ENCODE measurements at regions not wholly inside any gene's neighbourhood (a gene's known extent, or its start where the extent isn't known, plus 50 kb on each side); places are given as distances from the start of the nearest gene placed in this dataset.

DNA sequence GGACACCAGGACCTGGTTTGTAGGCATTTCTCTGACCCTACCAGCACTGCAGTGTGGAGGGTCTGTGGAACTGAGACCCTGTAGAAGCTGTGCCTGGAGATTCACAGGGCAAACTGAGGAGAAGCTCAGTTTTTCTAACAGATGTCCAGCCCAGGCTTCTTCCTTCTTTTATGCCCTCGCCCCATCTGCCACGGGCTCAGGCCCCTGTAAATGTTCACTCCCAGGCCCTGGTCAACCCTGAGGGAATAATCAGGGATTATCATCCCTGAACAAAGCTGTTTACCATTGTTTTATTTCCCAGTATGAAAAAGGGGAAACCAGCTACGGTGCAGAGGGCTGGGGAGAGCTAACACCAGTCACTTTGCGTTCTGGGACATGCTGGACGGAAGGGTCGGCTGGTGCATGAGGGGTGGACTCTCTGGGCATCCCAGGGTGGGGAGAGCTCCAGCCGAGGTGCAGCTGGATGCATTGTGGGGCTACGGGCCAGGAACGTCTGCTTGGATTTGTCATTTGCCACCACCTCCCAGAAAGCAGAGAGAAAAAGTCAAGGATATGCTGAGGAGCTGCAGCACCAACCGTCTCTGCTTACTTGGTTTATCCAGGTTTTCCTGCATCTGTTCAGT lies 183.8 kb downstream of the TFCP2L1 start:
- no peak for DNase-seq (ENCODE audit: low read depth)

- no peak for DNase-seq (ENCODE audit: low read depth)
These were observed 182.1 kb downstream of the TFCP2L1 start for GRCh38 chr2:121102941-121103340.

DNA sequence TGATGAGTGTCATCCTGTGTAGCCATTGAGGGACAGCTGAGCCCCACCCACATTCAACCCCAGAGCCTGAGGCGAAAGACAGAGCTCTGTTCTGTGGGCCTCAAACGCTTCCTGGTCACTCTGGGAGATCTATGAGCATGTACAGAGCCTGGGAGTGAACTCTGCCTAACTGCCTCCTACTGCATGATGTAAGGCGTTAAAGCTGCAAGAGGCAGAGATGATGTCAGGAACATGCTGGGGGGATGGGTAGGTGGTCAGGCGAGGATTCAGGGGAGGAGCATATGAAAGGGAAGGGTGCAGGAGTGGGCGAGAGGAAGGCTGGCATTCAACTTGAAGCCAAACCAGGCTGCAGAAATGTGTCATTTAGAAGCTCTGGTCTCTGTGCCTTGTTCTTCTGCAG lies 181.0 kb downstream of the TFCP2L1 start:
- DNase-seq (ENCODE audit: low read depth): no peak

- DNase-seq (ENCODE audit: low read depth): no peak
These were observed 180.3 kb downstream of the TFCP2L1 start for GRCh38 chr2:121104721-121105141.

- DNase-seq (ENCODE audit: low read depth): no peak
These were observed 174.1 kb downstream of the TFCP2L1 start for GRCh38 chr2:121110924-121111323.

GRCh38 chr2:121118951-121119350 lies 166.1 kb downstream of the TFCP2L1 start:
- no peak for DNase-seq (ENCODE audit: low read depth)

- DNase-seq (ENCODE audit: low read depth): no peak
These were observed 164.6 kb downstream of the TFCP2L1 start for GRCh38 chr2:121120411-121120810.

- DNase-seq (ENCODE audit: low read depth): no peak
These were observed 164.0 kb downstream of the TFCP2L1 start for GRCh38 chr2:121120991-121121390.

GRCh38 chr2:121121661-121122060 lies 163.3 kb downstream of the TFCP2L1 start:
- DNase-seq (ENCODE audit: low read depth): no peak

- DNase-seq (ENCODE audit: low read depth): no peak
These were observed 161.7 kb downstream of the TFCP2L1 start for GRCh38 chr2:121123268-121123667.

GRCh38 chr2:121124330-121124729 lies 160.7 kb downstream of the TFCP2L1 start:
- no peak for DNase-seq (ENCODE audit: low read depth)

DNA sequence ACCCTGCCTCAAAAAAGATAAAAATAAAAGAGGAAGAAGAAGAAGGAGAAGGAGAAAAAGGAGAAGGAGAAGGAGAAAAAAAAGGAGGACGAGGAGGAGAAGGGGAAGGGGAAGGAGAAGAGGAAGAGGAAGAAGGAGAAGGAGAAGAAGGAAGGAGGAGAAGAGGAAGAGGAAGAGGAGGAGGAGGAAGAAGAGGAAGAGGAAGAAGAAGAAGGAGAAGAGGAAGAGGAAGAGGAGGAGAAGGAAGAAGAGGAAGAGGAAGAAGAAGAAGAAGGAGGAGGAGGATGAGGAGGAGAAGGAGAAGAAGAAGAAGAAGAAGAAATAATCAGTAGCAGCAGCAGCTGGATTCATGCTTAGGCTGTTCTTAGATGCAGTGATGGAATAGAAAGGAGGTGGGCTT lies 159.7 kb downstream of the TFCP2L1 start:
- no peak for DNase-seq (ENCODE audit: low read depth)

DNA sequence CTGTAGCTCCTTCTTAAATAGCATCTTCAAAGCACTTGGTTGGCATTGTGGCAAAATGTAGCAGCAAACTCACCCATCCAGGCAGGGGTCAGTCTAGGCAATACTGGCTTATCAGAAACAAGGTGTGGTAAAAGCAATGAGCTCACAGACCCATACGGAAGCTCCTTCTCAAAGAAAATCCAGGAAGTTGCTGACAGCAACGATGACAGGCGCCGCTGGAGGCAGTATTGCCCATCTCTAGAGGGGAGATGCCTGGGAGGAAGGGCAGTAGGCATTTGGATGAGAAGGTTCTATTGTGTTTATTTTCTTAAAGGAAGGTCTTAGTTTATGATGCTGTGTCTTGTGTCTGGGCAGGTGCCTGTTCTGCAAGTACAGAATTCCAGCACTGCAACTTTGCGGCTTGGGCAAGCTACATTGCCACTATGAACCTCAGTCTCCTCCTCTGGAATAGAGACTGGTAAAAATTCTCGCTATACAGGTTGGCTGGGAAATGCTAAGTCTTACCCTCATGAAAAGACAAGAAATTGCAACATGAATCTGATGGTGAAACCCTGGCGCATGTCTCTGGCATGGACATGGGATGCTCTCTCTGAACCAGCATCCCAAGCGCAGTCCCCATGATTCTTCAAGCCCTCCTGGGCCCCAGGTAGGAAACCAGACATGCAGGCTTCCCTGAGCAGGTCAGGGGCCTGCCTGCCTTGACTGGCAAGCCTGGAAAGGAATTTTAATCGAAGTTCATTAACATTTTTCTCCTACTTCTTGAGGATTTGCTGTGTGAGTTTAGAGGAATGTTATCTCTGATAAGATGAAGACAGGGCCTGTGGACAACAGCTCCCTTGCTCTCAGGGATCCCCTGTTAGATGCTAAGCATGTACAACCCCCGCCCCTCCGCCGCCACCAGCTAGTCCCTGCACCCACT lies 156.0 kb downstream of the TFCP2L1 start:
- DNase-seq (ENCODE audit: low read depth): no peak

DNA sequence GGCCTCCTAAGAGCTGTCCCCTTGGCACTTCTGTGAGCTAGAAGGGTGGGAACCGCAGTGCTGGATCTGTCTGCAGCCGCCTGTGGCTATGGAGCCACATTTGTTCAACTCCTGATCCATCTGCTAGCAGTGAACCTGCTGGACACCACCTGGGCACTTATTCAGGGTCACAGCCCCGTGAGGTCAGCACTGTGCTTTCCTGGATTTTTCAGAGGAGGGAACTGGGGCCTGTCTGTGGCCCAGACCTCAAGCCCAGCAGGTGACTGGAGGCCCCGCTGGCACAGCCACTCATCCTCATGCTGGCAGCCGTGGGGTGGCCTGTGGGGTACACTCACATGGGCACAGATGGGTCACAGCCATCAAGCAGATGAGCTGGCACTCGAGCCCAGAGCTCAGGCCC lies 155.3 kb downstream of the TFCP2L1 start:
- no peak for DNase-seq (ENCODE audit: low read depth)

- DNase-seq (ENCODE audit: low read depth): no peak
These were observed 154.6 kb downstream of the TFCP2L1 start for GRCh38 chr2:121130301-121130850.

GRCh38 chr2:121131375-121131774 lies 153.6 kb downstream of the TFCP2L1 start:
- no peak for DNase-seq (ENCODE audit: low read depth)

DNA sequence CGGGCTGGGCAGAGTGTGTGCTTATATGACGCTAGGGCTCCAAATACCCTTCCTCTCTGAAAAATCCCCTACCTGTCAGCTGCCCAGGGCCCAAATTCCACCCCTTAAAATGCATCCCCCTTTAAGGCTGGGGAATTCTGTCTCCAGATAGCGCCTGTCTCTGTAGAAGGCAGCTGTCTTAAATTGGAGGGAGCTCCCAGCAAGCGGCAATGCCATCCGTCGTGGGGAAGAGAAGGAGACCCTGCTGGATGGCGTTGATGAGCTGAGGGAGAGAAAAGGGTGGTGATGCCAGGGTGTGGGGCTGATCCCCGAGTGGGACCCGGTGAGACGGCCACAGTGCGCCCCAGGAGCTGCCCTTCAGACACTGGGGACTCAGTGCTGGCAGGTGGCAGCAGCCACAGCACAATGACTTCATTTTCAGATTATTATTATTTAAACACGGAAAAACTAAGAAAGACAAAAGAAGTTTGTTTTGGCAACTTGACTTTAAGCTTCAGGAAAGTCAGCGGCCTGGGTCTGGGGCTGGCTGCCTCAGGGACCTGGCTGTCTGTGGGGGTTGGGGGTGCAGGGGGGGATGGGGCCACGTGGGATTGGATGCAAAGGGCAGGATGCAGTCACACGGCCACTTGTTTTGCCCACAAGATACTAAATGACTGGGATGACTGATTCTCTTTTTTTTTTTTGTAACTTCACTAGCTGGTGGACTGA lies 152.8 kb downstream of the TFCP2L1 start:
- no peak for DNase-seq (ENCODE audit: low read depth)

GRCh38 chr2:121132762-121133107 lies 152.3 kb downstream of the TFCP2L1 start:
- DNase-seq (ENCODE audit: low read depth): no peak

- no peak for DNase-seq (ENCODE audit: low read depth)
These were observed 151.3 kb downstream of the TFCP2L1 start for GRCh38 chr2:121133551-121134319.

GRCh38 chr2:121134728-121135127 lies 150.3 kb downstream of the TFCP2L1 start:
- no peak for DNase-seq (ENCODE audit: low read depth)

DNA sequence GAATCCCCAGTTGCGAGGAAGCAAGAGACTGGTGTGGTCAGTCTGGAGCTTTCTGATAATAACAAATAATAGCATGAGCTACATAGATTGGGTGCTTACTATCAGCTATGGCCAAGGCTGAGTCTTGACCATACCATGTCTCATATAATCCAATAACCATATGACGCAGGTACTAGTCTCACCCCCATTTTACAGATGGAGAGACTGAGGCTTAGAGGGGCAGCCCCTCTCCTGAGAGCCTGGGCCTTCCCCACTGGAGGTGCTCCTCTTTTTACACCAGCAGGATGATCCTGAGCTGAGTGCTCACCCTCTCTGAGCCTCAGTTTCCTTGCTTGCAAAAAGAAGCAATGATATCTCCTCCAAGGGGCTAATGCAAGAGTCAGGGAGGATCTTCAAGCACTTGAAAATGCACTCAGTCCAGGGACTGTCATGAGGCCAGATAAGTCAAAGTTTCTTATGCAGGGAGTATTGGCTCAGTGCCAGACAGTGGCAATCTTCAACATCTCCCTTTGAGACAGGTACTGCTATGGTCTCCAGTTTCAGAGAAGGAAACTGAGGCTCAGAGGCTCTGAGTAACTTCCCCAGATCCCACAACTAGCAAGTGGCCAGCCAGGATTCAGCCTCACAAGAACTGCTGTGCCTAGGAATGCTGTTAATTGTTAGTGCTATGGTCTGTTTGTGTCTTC lies 149.7 kb downstream of the TFCP2L1 start:
- DNase-seq (ENCODE audit: low read depth): no peak

All from non-pigmented ciliary epithelial cell (primary cell).